IMR-90 (cell line): ENCODE measurements at regions not wholly inside any gene's neighbourhood (a gene's known extent, or its start where the extent isn't known, plus 50 kb on each side); places are given as distances from the start of the nearest gene placed in this dataset.

Experiments used
- CEBPB ChIP-seq: IDR thresholded peaks from 2 replicates; pipeline ENCODE4 v1.6.1; 2012; ENCODE audit warnings: low read depth, low read length, improper control_type of control experiment
- CHD1 ChIP-seq: IDR thresholded peaks from 2 replicates; pipeline ENCODE4 v1.6.1; 2012; ENCODE audit warnings: low read depth, low read length, improper control_type of control experiment
- FOS ChIP-seq: fragments of 150-350 bp; IDR thresholded peaks from 2 replicates; pipeline ENCODE4 v1.6.1; 2016; ENCODE audit warnings: low read depth, low read length
- MAFK ChIP-seq: IDR thresholded peaks from 2 replicates; pipeline ENCODE4 v1.6.1; 2012; ENCODE audit warnings: low read depth, low read length, improper control_type of control experiment
- MAZ ChIP-seq: IDR thresholded peaks from 2 replicates; pipeline ENCODE4 v1.6.1; 2012; ENCODE audit warnings: low read depth, mild to moderate bottlenecking, low read length, improper control_type of control experiment, moderate library complexity, borderline replicate concordance
- MXI1 ChIP-seq: IDR thresholded peaks from 2 replicates; pipeline ENCODE4 v1.6.1; 2012; ENCODE audit warnings: low read depth, mild to moderate bottlenecking, low read length, moderate library complexity, borderline replicate concordance
- NFE2L2 ChIP-seq: fragments of 150-350 bp; IDR thresholded peaks from 2 replicates; pipeline ENCODE4 v1.6.1; 2016; ENCODE audit warnings: low read depth, mild to moderate bottlenecking, low read length
- POLR2A ChIP-seq: IDR thresholded peaks from 2 replicates; pipeline ENCODE4 v1.6.1; 2012; ENCODE audit warnings: mild to moderate bottlenecking, low read depth, low read length
- RAD21 ChIP-seq: IDR thresholded peaks from 2 replicates; pipeline ENCODE4 v1.6.1; 2012; ENCODE audit warnings: low read length, improper control_type of control experiment
- RFX5 ChIP-seq: IDR thresholded peaks from 2 replicates; pipeline ENCODE4 v1.8.0; 2012; ENCODE audit warnings: low read depth, mild to moderate bottlenecking, low read length, moderate library complexity
- SMC3 ChIP-seq: fragments of 150-350 bp; IDR thresholded peaks from 2 replicates; pipeline ENCODE4 v1.6.1; 2016; ENCODE audit warnings: low read depth, mild to moderate bottlenecking, antibody characterized with exemption, low read length, moderate library complexity
- USF2 ChIP-seq: fragments of 150-350 bp; IDR thresholded peaks from 2 replicates; pipeline ENCODE4 v1.6.1; 2017; ENCODE audit warnings: mild to moderate bottlenecking, antibody characterized with exemption, low read length, low read depth
- TF ChIP-seq, protein P1 (sequence below): conservative IDR thresholded peaks from 2 replicates; pipeline ENCODE4 v1.5.1; 2012; ENCODE audit warnings: mild to moderate bottlenecking, low read depth, low read length, improper control_type of control experiment

GRCh38 chr2:51734115-51734514, 702.2 kb upstream of the NRXN1 start:
- TF ChIP-seq, protein P1, sequence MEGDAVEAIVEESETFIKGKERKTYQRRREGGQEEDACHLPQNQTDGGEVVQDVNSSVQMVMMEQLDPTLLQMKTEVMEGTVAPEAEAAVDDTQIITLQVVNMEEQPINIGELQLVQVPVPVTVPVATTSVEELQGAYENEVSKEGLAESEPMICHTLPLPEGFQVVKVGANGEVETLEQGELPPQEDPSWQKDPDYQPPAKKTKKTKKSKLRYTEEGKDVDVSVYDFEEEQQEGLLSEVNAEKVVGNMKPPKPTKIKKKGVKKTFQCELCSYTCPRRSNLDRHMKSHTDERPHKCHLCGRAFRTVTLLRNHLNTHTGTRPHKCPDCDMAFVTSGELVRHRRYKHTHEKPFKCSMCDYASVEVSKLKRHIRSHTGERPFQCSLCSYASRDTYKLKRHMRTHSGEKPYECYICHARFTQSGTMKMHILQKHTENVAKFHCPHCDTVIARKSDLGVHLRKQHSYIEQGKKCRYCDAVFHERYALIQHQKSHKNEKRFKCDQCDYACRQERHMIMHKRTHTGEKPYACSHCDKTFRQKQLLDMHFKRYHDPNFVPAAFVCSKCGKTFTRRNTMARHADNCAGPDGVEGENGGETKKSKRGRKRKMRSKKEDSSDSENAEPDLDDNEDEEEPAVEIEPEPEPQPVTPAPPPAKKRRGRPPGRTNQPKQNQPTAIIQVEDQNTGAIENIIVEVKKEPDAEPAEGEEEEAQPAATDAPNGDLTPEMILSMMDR: no peak
- TF ChIP-seq POLR2A (no peak), RAD21 (no peak), MAZ (no peak), NFE2L2 (no peak), RFX5 (no peak), FOS (no peak), CEBPB (peak; percentile 98), SMC3 (no peak), USF2 (no peak), MXI1 (no peak), MAFK (no peak), CHD1 (no peak)
